Activated CD8-positive, alpha-beta T cell treated with anti-CD3 and anti-CD28 coated beads, Interleukin-2, amount 10 ng/mL, durations not matched to agents 7 days and 5 days (primary cell): ENCODE measurements at regions not wholly inside any gene's neighbourhood (a gene's known extent, or its start where the extent isn't known, plus 50 kb on each side); places are given as distances from the start of the nearest gene placed in this dataset.

Experiments
- ATAC-seq: fragments of 150-1000 bp; cut with Tn5 transposase; one replicate; pipeline ENCODE4 v1.10.0; 2021; ENCODE audit warnings: moderate library complexity
- CTCF ChIA-PET: fragments of 350-600 bp; sonication (Branson Sonifier 250); formaldehyde crosslinking; loops from one replicate; lab custom pipeline; 2021; ENCODE audit warnings: antibody characterized with exemption; lab: Charles Lee
- POLR2A ChIA-PET: fragments of 350-600 bp; sonication (Branson Sonifier 250); formaldehyde crosslinking; loops from one replicate; lab custom pipeline; 2021; ENCODE audit warnings: antibody characterized with exemption; lab: Charles Lee
- DNase-seq: peaks from one replicate; pipeline ENCODE4 v3.0.0-alpha.2; 2020
- H3K27ac Mint-ChIP-seq: one replicate; pipeline ENCODE4 v1.8.0; 2021; ENCODE audit warnings: mild to moderate bottlenecking, mixed read lengths
- H3K27me3 Mint-ChIP-seq: one replicate; pipeline ENCODE4 v1.8.0; 2021; ENCODE audit warnings: low read depth, mixed read lengths
- H3K36me3 Mint-ChIP-seq: one replicate; pipeline ENCODE4 v1.8.0; 2021; ENCODE audit warnings: low read depth, mixed read lengths
- H3K4me1 Mint-ChIP-seq: one replicate; pipeline ENCODE4 v1.8.0; 2021; ENCODE audit warnings: low read depth, mixed read lengths
- H3K4me3 Mint-ChIP-seq: one replicate; pipeline ENCODE4 v1.8.0; 2021; ENCODE audit warnings: mild to moderate bottlenecking, mixed read lengths
- H3K9me3 Mint-ChIP-seq: one replicate; pipeline ENCODE4 v1.8.0; 2022; ENCODE audit warnings: mixed read lengths; ENCODE audit not compliant: insufficient read depth

DNA sequence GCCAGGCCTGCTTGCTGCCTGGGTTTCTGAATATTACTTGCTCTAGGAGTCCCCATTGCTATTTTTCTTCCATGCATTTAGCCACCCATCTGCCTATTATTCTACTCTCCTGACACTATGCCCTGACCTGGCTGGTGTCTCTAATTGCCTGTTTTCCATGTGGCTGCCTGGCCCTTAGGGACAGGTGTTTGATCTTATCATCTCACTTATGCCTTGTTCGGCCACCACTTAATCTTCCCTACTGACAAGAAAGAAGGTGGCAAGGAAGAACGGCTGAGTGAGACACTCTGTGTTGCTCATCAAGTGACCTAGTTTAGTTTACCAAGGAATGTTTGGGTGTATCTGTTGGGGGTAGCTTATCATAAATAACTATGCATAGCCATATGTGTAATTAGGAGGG is 50.4 kb upstream of the RAPH1 start:
- Mint-ChIP-seq H3K4me3 (no peak overlapping the region), H3K36me3 (no peaks in the 10 kb centered on the region), H3K9me3 (no peaks in the 10 kb centered on the region), H3K27me3 (peaks cover 13% of the 10 kb centered on the region), H3K27ac (no peak overlapping the region), H3K4me1 (peaks cover 13% of the 10 kb centered on the region)
- ChIA-PET CTCF (interaction anchor here (1.2 kb wide), 1 partner anchor 230 kb away, joined by 4 read pairs; no protein-coding TSS in a partner anchor), POLR2A (no interaction called here)
- DNase-seq (no peak), ATAC-seq (no peak)

DNA sequence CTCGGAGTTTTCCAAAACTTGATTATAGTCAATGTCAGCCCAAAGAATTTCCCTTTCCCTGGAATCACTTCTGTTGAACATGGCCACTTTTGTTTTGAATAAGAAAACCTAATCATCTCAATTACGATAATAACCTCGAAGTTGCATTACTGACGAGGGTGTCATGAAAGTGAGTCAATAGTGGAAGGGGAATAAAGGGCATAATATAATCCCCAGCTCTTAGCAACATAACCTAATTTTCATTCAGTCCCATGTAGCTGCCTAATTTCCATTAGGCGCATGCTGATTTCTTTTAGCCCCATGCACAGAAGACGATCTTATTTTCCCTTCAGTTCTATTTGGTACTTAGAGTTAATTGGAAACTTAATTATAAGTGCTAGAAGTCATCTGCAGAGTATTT is 51.1 kb upstream of the RAPH1 start:
- no peak overlapping the region for H3K27ac Mint-ChIP-seq
- peaks cover 15% of the 10 kb centered on the region for H3K27me3 Mint-ChIP-seq
- H3K9me3 Mint-ChIP-seq, result no peaks in the 10 kb centered on the region
- ChIA-PET CTCF (interaction anchor here (1.2 kb wide), 1 partner anchor 229 kb away, joined by 4 read pairs; no protein-coding TSS in a partner anchor), POLR2A (no interaction called here)
- H3K4me1 Mint-ChIP-seq, result peaks cover 13% of the 10 kb centered on the region
- DNase-seq (no peak), ATAC-seq (no peak)
- H3K4me3 Mint-ChIP-seq, result no peak overlapping the region
- H3K36me3 Mint-ChIP-seq, result no peaks in the 10 kb centered on the region

GRCh38 chr2:203586696-203587095 is 51.6 kb upstream of the RAPH1 start:
- no peaks in the 10 kb centered on the region for H3K9me3 Mint-ChIP-seq

DNA sequence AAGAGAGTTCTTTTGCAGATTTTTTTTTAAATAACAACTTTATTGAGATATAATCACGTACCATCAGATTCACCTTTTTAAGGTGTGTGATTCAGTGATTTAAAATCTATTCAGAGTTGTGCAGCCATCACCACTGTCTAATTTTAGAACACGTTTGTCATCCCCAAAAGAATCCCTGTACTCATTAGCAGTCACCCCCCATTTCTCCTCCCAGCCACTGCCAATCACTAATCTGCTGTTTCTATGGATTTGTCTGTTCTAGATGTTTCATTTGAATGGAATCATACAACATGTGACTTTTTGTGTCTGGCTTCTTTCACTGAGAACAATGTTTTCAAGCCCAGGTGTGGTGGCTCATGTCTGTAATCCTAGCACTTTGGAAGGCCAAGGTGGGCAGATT is 55.4 kb upstream of the RAPH1 start:
- Mint-ChIP-seq H3K27me3 (peaks cover 21% of the 10 kb centered on the region), H3K4me3 (no peak overlapping the region), H3K36me3 (no peaks in the 10 kb centered on the region), H3K9me3 (no peaks in the 10 kb centered on the region), H3K27ac (no peak overlapping the region), H3K4me1 (no peaks in the 10 kb centered on the region)
- DNase-seq (no peak), ATAC-seq (no peak)
- ChIA-PET CTCF (no interaction called here), POLR2A (no interaction called here)

More at GRCh38 chr2:203586696-203587095, 51.6 kb upstream of the RAPH1 start:
- POLR2A ChIA-PET, result no interaction called here
- CTCF ChIA-PET, result interaction anchor here (1.2 kb wide), 1 partner anchor 229 kb away, joined by 4 read pairs; no protein-coding TSS in a partner anchor
- H3K36me3 Mint-ChIP-seq, result no peaks in the 10 kb centered on the region
- H3K27me3 Mint-ChIP-seq, result peaks cover 18% of the 10 kb centered on the region
- no peak overlapping the region for H3K4me3 Mint-ChIP-seq
- no peak overlapping the region for H3K27ac Mint-ChIP-seq
- H3K4me1 Mint-ChIP-seq, result peaks cover 13% of the 10 kb centered on the region
- no peak for ATAC-seq
- DNase-seq, result no peak

DNA sequence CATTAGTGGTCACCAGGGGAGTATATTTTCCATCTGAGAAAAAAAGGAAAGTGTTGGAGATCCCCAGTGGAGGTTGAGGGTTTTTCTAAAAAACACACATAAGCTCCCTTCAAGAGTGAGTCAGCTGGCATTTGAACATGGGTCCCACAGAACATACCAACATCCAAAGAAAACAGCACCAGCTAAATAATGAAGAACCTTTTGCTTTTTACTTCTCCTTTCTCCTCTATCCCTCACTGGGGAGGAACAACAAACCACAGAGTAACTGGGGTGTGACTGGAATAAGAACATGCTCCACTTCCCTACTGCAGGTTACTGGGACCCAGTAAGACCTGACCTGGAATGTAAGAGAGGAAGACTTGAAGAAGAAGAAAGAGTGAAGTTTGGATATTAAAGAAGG is 56.5 kb upstream of the RAPH1 start:
- no peak for ATAC-seq
- no peaks in the 10 kb centered on the region for H3K36me3 Mint-ChIP-seq
- H3K4me3 Mint-ChIP-seq, result no peak overlapping the region
- DNase-seq, result no peak
- no peaks in the 10 kb centered on the region for H3K9me3 Mint-ChIP-seq
- ChIA-PET CTCF (no interaction called here), POLR2A (no interaction called here)
- H3K4me1 Mint-ChIP-seq, result no peaks in the 10 kb centered on the region
- no peak overlapping the region for H3K27ac Mint-ChIP-seq
- peaks cover 25% of the 10 kb centered on the region for H3K27me3 Mint-ChIP-seq

GRCh38 chr2:203592470-203592869 is 57.4 kb upstream of the RAPH1 start:
- DNase-seq, result no peak
- H3K27ac Mint-ChIP-seq, result no peak overlapping the region
- no peaks in the 10 kb centered on the region for H3K4me1 Mint-ChIP-seq
- no peak overlapping the region for H3K4me3 Mint-ChIP-seq
- POLR2A ChIA-PET, result no interaction called here
- ATAC-seq, result no peak
- no peaks in the 10 kb centered on the region for H3K36me3 Mint-ChIP-seq
- H3K27me3 Mint-ChIP-seq, result peaks cover 31% of the 10 kb centered on the region
- CTCF ChIA-PET, result interaction anchor here (0.7 kb wide), 1 partner anchor 138 kb away, joined by 3 read pairs; no protein-coding TSS in a partner anchor
- no peaks in the 10 kb centered on the region for H3K9me3 Mint-ChIP-seq

- CTCF ChIA-PET, result interaction anchor here (0.8 kb wide), 1 partner anchor 126 kb away, joined by 3 read pairs; no protein-coding TSS in a partner anchor
- no peak overlapping the region for H3K4me3 Mint-ChIP-seq
- H3K27ac Mint-ChIP-seq, result no peak overlapping the region
- H3K9me3 Mint-ChIP-seq, result no peaks in the 10 kb centered on the region
- H3K27me3 Mint-ChIP-seq, result peaks cover 37% of the 10 kb centered on the region
- peaks cover 18% of the 10 kb centered on the region for H3K4me1 Mint-ChIP-seq
- POLR2A ChIA-PET, result no interaction called here
- DNase-seq (no peak), ATAC-seq (no peak)
- H3K36me3 Mint-ChIP-seq, result no peaks in the 10 kb centered on the region
Measured at GRCh38 chr2:203594541-203594940, 59.4 kb upstream of the RAPH1 start.

DNA sequence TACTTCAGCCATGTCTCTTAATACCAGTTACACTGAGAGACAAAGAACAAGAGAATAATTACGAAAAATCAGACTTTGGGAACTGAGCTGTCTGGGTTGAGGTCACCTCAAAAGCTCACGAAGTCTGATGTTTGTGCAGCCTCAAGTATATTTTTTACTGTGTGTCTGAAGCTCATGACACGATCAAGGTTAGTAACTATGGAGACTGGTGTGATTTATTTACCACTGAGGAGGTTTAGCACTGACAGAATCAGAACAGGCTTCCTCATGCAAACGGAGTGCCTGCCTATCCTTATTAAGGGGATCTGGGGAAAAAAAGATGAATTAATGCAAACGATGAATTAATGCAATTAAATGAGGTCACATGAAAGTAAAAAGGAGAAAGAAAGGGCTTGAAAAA is 61.1 kb upstream of the RAPH1 start:
- POLR2A ChIA-PET, result no interaction called here

DNA sequence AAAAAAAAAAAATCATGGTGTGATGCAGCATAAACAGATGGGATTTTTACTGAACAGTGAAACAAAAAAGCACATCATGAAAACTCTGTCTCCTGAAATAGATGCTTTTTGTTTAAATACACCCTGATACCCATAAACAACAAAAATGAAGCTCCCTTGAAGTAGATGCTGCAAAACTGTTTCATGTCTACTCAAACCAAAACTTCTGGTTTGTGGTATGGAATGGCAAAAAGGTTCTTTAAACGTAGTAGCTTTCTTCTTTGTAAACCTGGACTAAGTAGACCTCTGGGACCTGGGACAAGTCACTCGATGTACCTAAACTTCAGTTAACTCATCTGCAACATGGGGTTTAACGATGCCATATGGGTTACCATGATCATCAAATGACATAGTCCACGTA is 64.4 kb upstream of the RAPH1 start:
- Mint-ChIP-seq H3K9me3 (no peaks in the 10 kb centered on the region), H3K36me3 (no peaks in the 10 kb centered on the region), H3K27ac (no peak overlapping the region), H3K27me3 (peaks cover 38% of the 10 kb centered on the region), H3K4me1 (peaks cover 24% of the 10 kb centered on the region), H3K4me3 (no peak overlapping the region)
- POLR2A ChIA-PET, result interaction anchor here (1.2 kb wide), 1 partner anchor 10 kb away, joined by 3 read pairs; no protein-coding TSS in a partner anchor
- CTCF ChIA-PET, result interaction anchor here (0.6 to 1.4 kb wide), 5 partner anchors 11 to 131 kb away, joined by 3 read pairs; no protein-coding TSS in a partner anchor
- DNase-seq, result no peak
- ATAC-seq, result peak; percentile 53

More for the DNA sequence above, 61.1 kb upstream of the RAPH1 start:
- DNase-seq (no peak), ATAC-seq (no peak)
- CTCF ChIA-PET, result no interaction called here
- peaks cover 24% of the 10 kb centered on the region for H3K4me1 Mint-ChIP-seq
- H3K27ac Mint-ChIP-seq, result no peak overlapping the region
- H3K9me3 Mint-ChIP-seq, result no peaks in the 10 kb centered on the region
- H3K27me3 Mint-ChIP-seq, result peaks cover 36% of the 10 kb centered on the region
- H3K36me3 Mint-ChIP-seq, result no peaks in the 10 kb centered on the region
- no peak overlapping the region for H3K4me3 Mint-ChIP-seq

DNA sequence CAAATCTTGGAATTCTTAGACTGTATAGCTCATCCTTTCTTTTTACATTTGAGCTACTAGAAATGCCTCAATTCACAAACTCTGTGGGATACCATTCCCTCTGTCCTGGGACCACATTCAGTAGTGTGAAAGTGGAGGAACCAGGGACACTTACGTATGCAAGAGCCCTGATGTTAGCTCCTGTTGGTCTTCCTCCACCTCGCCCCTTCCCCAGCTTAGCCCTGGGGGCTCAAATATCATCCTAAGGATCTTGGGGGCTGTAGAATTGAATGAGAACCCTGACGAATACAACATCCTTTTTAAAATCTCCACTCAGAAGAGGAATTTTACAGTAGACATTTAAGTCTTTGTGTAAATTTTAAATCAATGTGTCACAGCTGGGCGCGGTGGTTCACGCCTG is 65.2 kb upstream of the RAPH1 start:
- CTCF ChIA-PET, result interaction anchor here (1.3 to 1.4 kb wide), 2 partner anchors 10 to 67 kb away, joined by 3 read pairs; no protein-coding TSS in a partner anchor
- Mint-ChIP-seq H3K9me3 (no peaks in the 10 kb centered on the region), H3K4me1 (peaks cover 24% of the 10 kb centered on the region), H3K4me3 (no peak overlapping the region), H3K27ac (no peak overlapping the region), H3K27me3 (peaks cover 31% of the 10 kb centered on the region), H3K36me3 (no peaks in the 10 kb centered on the region)
- no peak for ATAC-seq
- DNase-seq, result no peak
- POLR2A ChIA-PET, result interaction anchor here (1.2 kb wide), 1 partner anchor 9 kb away, joined by 3 read pairs; no protein-coding TSS in a partner anchor

DNA sequence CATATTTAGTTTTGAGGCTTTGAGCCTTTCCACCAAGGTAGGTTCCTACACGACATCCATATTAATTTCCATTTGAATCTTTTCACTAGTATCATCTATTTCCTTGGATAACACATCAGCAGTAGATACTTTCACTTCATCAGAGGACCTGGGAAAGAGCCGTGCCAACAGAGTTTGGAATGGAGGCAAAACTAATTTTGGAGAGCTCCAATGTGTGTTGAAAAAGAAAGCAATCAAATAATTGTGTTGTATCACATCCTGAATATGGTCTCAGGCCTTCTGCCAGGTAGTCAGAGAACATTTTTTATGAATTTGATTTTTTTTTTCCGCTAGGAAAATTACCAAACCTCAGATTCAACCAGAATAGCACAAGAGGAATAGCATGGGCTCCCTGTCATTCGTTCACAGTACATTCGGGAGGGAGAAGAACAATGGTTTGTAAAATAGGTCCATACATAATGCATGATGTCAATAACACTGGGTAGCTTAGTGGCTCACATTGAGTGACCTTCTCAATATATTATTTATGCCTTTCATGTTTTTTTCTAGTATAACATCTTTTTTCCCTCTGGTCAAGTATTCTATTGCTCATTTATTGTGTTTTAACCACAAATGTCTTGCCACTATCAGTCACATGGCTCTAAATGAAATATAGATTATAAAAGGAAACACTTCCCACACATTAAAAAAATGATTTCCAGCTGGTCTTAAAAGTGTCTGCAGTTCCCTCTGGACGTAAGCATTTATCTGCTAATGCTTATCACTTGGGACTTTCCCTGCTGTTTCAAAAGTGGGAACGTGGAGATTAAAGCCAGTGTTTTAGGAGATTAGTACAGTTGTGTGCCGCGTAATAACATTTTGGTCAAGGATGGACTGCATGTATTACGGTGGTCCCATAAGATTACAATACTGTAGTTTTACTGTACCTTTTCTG is 68.6 kb upstream of the RAPH1 start:
- H3K36me3 Mint-ChIP-seq, result no peaks in the 10 kb centered on the region
- H3K4me3 Mint-ChIP-seq, result no peak overlapping the region
- H3K9me3 Mint-ChIP-seq, result no peaks in the 10 kb centered on the region
- no peak overlapping the region for H3K27ac Mint-ChIP-seq
- DNase-seq (no peak), ATAC-seq (no peak)
- H3K27me3 Mint-ChIP-seq, result peaks cover 17% of the 10 kb centered on the region
- H3K4me1 Mint-ChIP-seq, result peaks cover 14% of the 10 kb centered on the region
- CTCF ChIA-PET, result no interaction called here
- POLR2A ChIA-PET, result no interaction called here

DNA sequence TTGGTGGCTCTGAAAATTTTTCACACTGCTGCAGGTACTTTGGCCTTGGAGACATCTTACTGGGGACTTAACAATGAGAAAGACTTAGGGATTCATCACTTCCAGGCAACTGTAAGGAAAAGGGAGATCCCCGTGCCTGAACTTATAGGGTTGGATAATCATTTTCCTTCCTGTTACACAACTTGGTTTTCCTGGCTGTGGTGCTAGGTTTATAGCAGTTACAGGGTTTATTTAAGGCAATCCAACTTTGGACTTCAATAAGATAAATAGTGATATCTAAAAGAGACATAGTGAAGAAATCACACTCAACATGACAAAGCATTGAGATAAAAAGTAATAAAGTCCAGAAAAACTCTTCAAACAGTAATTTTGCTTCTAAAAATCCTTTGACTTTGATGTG is 70.2 kb upstream of the RAPH1 start:
- Mint-ChIP-seq H3K4me1 (no peaks in the 10 kb centered on the region), H3K27me3 (peaks cover 12% of the 10 kb centered on the region), H3K36me3 (no peaks in the 10 kb centered on the region), H3K4me3 (no peak overlapping the region), H3K27ac (no peak overlapping the region), H3K9me3 (no peaks in the 10 kb centered on the region)
- no peak for ATAC-seq
- ChIA-PET POLR2A (no interaction called here), CTCF (no interaction called here)
- no peak for DNase-seq
